SKM-1 treated with dmso at 0.1 percent for 144 hours (cell line): ENCODE measurements at regions not wholly inside any gene's neighbourhood (a gene's known extent, or its start where the extent isn't known, plus 50 kb on each side); places are given as distances from the start of the nearest gene placed in this dataset.

ENCODE experiments used
- DNase-seq: peaks from one replicate; lab custom pipeline; 2025; ENCODE audit not compliant: unreplicated experiment; lab: John Stamatoyannopoulos, UW

GRCh38 chr15:69782809-69783208 is 314.9 kb downstream of the TLE3 start:
- DNase-seq, result no peak

- DNase-seq, result no peak
Measured at GRCh38 chr15:69783211-69783610, 314.5 kb downstream of the TLE3 start.

DNA sequence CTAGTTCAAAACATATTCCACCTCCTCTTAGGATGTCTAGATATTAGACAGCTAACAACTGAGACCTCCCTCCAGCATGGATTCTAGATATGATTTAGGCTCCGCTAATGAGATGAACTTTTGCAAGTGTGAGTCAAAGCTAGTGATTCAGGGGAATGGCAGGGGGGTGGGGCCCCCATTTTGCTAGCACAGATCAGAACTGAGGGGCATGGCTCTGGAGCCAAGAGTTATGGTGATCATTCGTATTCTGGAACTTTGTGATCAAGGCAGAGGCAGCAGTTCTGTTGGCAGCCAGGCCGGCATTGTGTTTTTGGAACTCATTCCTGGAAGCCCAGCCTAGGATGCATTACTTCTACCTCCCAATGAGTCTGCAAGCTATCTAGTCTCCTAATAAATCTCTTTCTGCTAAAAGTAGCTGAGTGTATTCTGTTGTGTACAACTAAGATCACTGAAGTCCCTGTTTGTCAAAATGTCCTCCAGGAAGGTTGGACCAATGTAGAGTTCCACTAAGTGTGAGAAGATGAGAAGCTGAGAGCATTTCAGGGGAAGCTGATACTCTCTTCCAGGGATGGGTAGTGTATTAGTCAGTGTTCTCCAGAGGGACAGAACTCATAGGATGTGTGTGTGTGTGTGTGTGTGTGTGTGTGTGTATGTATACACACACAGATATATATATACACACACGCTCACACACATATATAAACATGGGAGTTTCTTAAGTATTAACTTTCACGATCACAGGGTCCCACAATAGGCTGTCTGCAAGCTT is 312.7 kb downstream of the TLE3 start:
- DNase-seq, result no peak

DNA sequence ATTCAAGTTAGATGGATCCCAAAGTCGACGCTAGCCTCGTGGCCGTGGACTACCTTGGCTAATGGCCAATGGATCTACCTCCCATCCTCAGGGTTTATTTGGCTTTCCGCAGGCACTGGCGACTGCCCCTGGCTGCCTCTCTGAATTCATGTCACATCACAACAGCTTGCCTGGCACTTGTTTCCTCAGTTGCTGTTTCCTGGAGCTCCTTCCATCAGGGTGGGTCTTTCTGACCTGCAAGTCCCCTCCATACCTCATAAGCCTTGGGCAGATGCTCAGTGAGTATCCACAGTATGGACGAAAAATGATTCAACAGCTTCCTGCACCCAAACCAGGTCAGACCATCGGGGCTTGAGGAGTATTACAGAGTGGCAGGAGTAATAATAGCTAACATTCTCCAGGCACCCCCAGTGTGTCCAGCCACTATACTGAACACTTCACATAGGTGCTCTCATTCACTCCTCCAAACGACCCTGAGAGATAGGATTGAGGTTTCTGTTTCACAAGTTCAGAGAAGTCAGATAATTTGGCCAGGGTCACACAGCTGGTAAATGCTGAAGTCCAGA is 311.5 kb downstream of the TLE3 start:
- no peak for DNase-seq

DNA sequence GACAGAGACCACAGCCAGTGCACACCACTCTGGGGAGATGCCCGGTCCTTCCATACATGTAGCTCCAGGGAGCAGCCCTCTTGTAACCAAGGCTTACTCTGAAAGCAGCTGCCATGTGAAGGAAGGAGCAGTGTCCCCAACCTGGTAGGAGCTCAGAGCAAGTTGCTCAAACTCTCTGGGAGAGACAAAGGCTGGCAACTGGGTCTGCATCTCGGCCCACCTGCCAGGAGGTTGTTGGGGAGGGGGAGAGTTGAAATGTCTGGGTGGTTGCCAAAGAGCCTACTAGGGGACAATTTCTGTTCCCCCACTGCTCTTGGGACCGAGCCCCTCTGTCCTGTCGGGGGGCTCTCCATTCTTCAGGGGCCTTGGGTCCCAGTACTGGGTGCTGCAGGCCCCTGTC is 309.9 kb downstream of the TLE3 start:
- DNase-seq, result no peak

- no peak for DNase-seq
Measured at GRCh38 chr15:69789648-69790393, 307.9 kb downstream of the TLE3 start.

- no peak for DNase-seq
Measured at GRCh38 chr15:69790632-69791031, 307.1 kb downstream of the TLE3 start.

DNA sequence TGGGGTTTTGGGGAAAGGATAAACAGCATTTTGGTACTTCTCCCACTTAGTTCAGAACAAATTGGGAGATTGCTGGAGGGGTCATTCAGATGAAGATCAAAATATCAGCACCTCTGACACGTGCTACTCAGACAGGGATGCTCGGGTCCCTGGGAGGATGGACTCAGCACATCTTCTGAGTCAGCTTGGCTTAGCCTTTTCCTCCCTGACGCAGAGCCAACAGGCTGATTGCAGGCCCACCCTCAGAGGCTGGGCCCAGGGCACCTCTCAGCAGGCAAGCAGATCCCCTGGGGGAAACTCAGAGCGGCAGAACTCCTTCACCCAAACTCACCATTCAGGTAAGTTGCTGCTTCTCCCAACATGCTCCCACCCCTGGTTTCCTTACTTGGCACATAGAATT is 304.9 kb downstream of the TLE3 start:
- no peak for DNase-seq

GRCh38 chr15:69793431-69793780 is 304.3 kb downstream of the TLE3 start:
- DNase-seq, result no peak

GRCh38 chr15:69793781-69794451 is 303.8 kb downstream of the TLE3 start:
- no peak for DNase-seq

DNA sequence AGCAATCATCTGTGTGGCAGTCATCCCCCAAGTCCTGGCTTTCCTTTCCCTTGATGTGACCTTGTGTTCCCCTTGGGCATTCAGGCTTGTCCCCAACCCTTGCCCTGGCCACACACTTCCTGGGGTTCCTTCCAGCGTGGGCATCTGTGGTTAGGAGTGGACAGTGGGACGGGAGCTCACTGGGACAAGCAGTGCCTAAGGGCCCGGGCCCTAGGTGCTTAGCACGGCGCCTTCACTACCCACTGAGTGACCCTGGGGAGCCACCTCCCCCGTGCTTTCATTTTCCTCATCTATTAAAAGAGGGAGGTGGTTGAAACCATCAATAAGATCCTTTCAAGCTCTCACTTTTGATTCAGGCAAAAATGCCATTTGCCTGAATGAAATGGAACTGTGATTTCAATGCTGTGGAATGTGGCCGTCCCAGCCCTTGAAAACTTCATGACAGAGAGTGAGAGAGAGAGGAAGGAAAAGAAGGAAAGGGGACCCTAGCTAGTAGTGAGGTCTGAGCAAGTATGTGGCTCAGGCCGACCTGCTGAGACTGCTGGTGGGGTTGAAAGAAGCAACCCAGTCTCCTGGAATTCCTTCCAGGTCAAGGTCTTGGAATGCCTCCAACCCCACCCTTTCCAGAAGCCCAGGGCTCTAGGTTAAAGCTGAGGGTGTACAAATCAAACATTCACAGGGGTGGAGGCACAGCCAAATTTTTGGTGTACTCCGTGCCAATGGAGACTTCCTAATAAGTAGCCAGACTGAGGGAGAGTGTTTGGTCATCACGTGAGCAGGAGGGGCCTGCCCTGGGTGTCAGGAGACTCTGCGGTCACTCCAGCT is 302.9 kb downstream of the TLE3 start:
- no peak for DNase-seq

DNA sequence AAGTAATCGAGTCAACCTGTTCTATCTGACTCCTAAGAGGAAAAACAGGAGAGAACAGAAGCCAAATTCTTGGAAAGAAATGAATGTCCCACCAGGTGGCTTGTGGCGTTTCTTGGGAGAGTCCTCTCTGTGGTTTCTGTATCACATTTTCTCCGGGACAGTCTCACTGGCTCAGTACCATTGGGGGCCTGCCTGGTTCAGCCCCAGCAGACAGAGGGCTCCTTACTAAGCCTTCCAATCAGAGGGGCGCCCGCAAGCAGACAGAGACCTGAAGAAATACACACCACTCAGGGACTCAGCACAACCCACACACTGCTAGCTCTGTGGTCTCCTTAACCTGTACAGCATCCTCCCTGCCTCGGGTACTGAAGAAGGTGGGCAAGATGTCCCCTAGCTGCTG is 302.1 kb downstream of the TLE3 start:
- DNase-seq, result no peak

GRCh38 chr15:69797051-69797595 is 300.6 kb downstream of the TLE3 start:
- no peak for DNase-seq

DNA sequence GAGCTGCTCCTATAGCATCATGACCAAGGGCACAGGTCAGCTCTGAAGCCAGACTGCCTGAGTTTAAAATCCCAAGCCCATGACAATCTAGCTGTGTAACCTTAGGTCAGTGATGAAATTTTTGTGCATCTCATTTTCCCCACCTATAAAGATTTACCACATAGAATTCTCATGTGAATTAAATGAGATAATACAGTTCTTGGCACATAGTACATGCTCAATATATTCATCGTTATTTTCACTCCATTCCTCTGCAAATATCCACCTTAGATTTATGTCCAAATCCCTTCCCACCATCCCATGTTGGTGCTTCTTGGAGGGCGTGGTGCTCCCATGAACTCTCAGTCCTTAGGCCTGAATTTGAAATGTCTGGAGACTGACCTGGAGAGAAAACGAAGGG is 300.1 kb downstream of the TLE3 start:
- no peak for DNase-seq

DNA sequence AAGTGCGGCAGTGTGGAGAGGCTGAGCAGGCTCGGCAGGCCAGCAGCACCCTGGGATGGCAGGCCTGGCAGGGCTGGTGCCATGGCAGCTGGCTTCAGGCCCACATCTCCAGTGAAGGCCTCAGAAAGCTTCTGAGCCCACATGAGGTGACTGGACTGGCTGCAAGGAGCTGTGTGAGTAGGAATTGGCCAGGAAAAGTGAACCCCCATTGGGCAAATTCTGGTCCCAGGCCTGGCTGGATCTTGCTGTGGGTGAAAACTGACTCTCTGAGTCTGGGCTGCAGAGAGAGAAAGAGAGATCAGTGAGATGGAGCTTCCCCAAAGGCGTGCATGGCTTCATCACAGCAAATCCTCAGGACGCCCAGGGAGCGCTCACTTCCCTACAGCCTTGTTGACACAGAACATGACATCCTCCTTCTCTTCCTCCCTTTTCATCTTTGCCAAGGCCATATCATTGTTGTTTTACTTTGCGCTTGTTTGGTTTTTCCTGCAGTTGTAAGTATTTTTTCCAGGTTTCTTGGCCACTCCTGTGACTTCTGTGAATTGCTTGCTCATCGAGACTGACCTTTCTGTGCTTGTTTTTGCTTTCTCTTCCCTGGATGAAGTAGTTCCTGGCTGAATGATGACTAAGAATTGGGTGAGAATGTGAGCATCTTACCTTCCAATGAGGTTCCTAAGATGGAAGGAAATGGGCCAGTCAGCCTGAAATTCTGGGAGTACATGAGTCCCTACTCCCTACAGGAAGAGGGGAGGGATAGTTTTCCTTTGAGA is 299.1 kb downstream of the TLE3 start:
- no peak for DNase-seq

GRCh38 chr15:69801144-69801543 is 296.6 kb downstream of the TLE3 start:
- DNase-seq, result no peak

DNA sequence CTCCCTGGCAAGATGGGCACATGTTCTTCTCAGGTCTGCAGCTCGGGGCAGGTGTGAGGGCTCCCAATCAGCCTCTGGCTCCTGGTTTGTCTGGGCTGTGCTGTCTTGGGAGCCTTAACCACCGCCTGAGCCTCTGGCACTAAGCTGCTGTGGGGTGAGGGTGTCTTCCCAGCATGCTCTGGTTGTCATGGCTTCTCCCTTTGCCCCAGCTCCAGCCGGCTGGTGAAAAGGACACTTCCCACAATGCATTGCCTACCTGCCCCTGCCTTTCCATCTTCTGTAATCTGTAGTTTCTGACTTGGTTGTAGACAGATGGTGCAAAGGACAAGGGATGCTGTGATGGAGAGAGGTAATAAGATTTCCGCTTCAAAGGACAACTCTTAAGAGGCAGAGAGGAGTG is 295.3 kb downstream of the TLE3 start:
- no peak for DNase-seq

DNA sequence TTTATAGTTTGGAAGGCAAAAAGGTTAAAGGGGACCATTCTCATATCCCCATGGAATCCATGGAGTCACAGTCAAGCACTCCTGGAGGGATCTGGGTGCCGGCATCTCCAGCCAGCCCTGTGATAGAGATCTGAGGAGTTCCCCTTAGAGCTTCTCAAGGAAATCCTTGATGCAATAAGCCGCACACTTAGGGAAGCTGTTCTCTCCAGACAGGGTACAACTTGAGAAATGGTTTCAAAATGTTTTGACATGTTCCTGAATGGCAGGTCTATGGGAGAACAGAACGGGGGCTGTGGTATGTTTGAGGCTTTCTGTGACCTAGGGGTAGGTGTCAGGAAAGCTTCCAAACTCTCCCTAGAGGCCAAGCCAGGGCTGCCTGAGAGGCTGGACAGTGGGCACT is 292.9 kb downstream of the TLE3 start:
- DNase-seq, result peak; percentile 54

DNA sequence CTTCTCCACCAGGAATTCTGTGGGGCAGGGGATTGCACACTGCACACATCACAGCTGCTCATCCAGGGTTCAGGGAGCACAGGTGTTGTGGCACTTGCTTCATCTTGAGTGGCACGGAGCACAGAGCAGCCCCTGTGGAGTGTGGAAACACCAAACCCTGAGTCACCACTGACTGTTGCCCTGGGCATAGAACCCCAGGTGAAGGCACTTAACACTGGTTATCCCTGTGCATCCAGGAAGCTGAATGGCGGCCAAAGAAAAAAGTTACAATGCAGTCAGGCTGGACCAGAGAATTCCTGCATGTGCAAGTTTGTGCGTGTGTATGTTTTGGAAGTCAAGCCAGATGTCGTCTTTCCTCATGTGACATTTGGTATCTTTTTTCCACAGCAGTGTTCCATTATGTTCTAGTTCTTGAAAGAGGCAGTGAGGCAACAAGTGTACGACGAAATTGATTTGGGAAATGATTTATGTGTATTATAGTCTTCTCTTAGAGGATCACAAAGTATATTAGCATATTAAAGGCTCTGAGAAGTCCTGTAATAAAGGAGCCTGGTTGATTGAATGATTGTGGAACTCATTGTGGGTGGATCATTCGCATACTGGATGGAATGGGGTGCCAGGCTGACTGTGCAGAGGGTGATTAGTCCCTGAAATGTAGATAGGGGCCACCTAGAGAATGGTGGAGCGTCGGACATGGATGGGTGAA is 292.3 kb downstream of the TLE3 start:
- DNase-seq, result no peak
